A673 (cell line): ENCODE measurements at regions not wholly inside any gene's neighbourhood (a gene's known extent, or its start where the extent isn't known, plus 50 kb on each side); places are given as distances from the start of the nearest gene placed in this dataset.

ENCODE experiments used
- BruUV-seq: library from RNA; stranded (reverse); fragments of 400-500 nt; replicated peaks from 2 replicates; lab custom pipeline; 2021; lab: Mats Ljungman, UMichigan
- CTCF ChIA-PET: fragments of 300-600 bp; sonication (Branson Sonifier 250); formaldehyde crosslinking; loops from one replicate; lab custom pipeline; 2022; ENCODE audit warnings: antibody characterized with exemption; lab: Charles Lee
- POLR2A ChIA-PET: fragments of 300-600 bp; sonication (Branson Sonifier 250); formaldehyde crosslinking; loops from one replicate; lab custom pipeline; 2022; ENCODE audit warnings: antibody characterized with exemption; ENCODE audit not compliant: low non-redundant PET; lab: Charles Lee
- DNase-seq: peaks from one replicate; pipeline ENCODE4 v3.0.0-alpha.2; 2015; ENCODE audit warnings: low spot score
- H3K27ac ChIP-seq: fragments of 200-600 bp; sonication (generic); 2 replicates; pipeline ENCODE4 v1.5.1; 2016; ENCODE audit warnings: mixed run types, low read depth, mild to moderate bottlenecking, mixed read lengths, antibody characterized with exemption, low read length; ENCODE audit not compliant: poor library complexity, severe bottlenecking
- H3K27me3 ChIP-seq: fragments of 200-600 bp; sonication (generic); replicated peaks from 2 replicates; pipeline ENCODE4 v1.6.1; 2017; ENCODE audit warnings: mixed run types, low read depth, mild to moderate bottlenecking, mixed read lengths, antibody characterized with exemption, low read length; ENCODE audit not compliant: insufficient read depth, poor library complexity
- H3K36me3 ChIP-seq: fragments of 200-600 bp; sonication (generic); 2 replicates; pipeline ENCODE4 v1.6.1; 2016; ENCODE audit warnings: mixed run types, mild to moderate bottlenecking, mixed read lengths, antibody characterized with exemption, low read length; ENCODE audit not compliant: insufficient read depth, poor library complexity, severe bottlenecking
- H3K4me1 ChIP-seq: fragments of 200-600 bp; sonication (generic); 2 replicates; pipeline ENCODE4 v1.6.1; 2017; ENCODE audit warnings: mixed run types, mild to moderate bottlenecking, mixed read lengths, antibody characterized with exemption, low read length; ENCODE audit not compliant: insufficient read depth, poor library complexity, severe bottlenecking
- H3K4me3 ChIP-seq: fragments of 200-600 bp; sonication (generic); 2 replicates; pipeline ENCODE4 v1.5.1; 2016; ENCODE audit warnings: low read depth, mixed run types, mild to moderate bottlenecking, mixed read lengths, low read length; ENCODE audit not compliant: poor library complexity, severe bottlenecking
- H3K9me3 ChIP-seq: fragments of 200-600 bp; sonication (generic); 2 replicates; pipeline ENCODE4 v1.6.1; 2016; ENCODE audit warnings: mixed run types, low read depth, mild to moderate bottlenecking, mixed read lengths, antibody characterized with exemption, low read length; ENCODE audit not compliant: poor library complexity, severe bottlenecking
- CTCF ChIP-seq: fragments of 300-800, 200-600 bp; sonication (generic); conservative IDR thresholded peaks from 2 replicates; pipeline ENCODE4 v1.5.1; 2017; ENCODE audit warnings: low read depth, mild to moderate bottlenecking, antibody characterized with exemption, low read length, moderate library complexity, mixed read lengths
- EZH2 ChIP-seq: fragments of 200-600 bp; sonication (generic); IDR thresholded peaks from 2 replicates; pipeline ENCODE4 v1.6.1; 2017; ENCODE audit warnings: borderline replicate concordance, low read depth, mild to moderate bottlenecking, mixed read lengths, antibody characterized with exemption, low read length; ENCODE audit not compliant: poor library complexity, severe bottlenecking
- intact Hi-C: fragments of 100-400 bp; cut with micrococcal nuclease; formaldehyde crosslinking; loops from one replicate; pipeline ENCODE4 v1.10.0; 2022; ENCODE audit not compliant: unreplicated experiment

- intact Hi-C loops: no loop called here
- no peak for DNase-seq
- BruUV-seq: no TSS peak
- H3K4me1 ChIP-seq: peaks cover 18% of the 10 kb centered on the region
- no peak for TF ChIP-seq EZH2
- TF ChIP-seq CTCF: no peak
- H3K36me3 ChIP-seq: no peaks in the 10 kb centered on the region
- no peaks in the 10 kb centered on the region for H3K27me3 ChIP-seq
- CTCF ChIA-PET: interaction anchor here (1.4 kb wide), 1 partner anchor 32 kb away, joined by 3 read pairs; no protein-coding TSS in a partner anchor
- POLR2A ChIA-PET: no interaction called here
- H3K9me3 ChIP-seq: no peaks in the 10 kb centered on the region
- H3K4me3 ChIP-seq: no peak overlapping the region
- no peak overlapping the region for H3K27ac ChIP-seq
These were observed 106.7 kb upstream of the YPEL5 start for GRCh38 chr2:30040147-30040546.

GRCh38 chr2:30041884-30042283 lies 104.9 kb upstream of the YPEL5 start:
- BruUV-seq: no TSS peak
- no peaks in the 10 kb centered on the region for H3K36me3 ChIP-seq
- H3K4me1 ChIP-seq: peaks cover 11% of the 10 kb centered on the region
- ChIA-PET CTCF (no interaction called here), POLR2A (no interaction called here)
- no peak for DNase-seq
- no peak overlapping the region for H3K27ac ChIP-seq
- no peaks in the 10 kb centered on the region for H3K27me3 ChIP-seq
- H3K9me3 ChIP-seq: no peaks in the 10 kb centered on the region
- intact Hi-C loops: no loop called here
- H3K4me3 ChIP-seq: no peak overlapping the region
- TF ChIP-seq CTCF (no peak), EZH2 (no peak)

GRCh38 chr2:30046396-30046795 lies 100.4 kb upstream of the YPEL5 start:
- no TSS peak for BruUV-seq
- Histone ChIP-seq H3K4me1 (no peaks in the 10 kb centered on the region), H3K36me3 (no peaks in the 10 kb centered on the region), H3K27ac (no peak overlapping the region), H3K27me3 (no peaks in the 10 kb centered on the region), H3K4me3 (no peak overlapping the region), H3K9me3 (no peaks in the 10 kb centered on the region)
- CTCF ChIA-PET: no interaction called here
- no peak for TF ChIP-seq CTCF
- intact Hi-C loops: no loop called here
- POLR2A ChIA-PET: no interaction called here
- DNase-seq: no peak
